Mucosa of rectum (tissue), 2 donors: ENCODE measurements at regions not wholly inside any gene's neighbourhood (a gene's known extent, or its start where the extent isn't known, plus 50 kb on each side); places are given as distances from the start of the nearest gene placed in this dataset.

ENCODE experiments used
- H3K27ac ChIP-seq, 2 donors: one replicate each; pipeline ENCODE4 v1.7.0; 2013; ENCODE audit warnings: inconsistent platforms in 2 of 2, low read depth in 2 of 2, low read length in 2 of 2
- H3K27me3 ChIP-seq, 2 donors: one replicate each; pipeline ENCODE4 v1.7.0; 2013; ENCODE audit warnings: low read length in 2 of 2; ENCODE audit not compliant: control insufficient read depth in 2 of 2, insufficient read depth in 2 of 2
- H3K36me3 ChIP-seq, 2 donors: one replicate each; pipeline ENCODE4 v1.7.0; 2013; ENCODE audit warnings: low read length in 2 of 2; ENCODE audit not compliant: control insufficient read depth in 2 of 2, insufficient read depth in 2 of 2
- H3K4me1 ChIP-seq, 2 donors: one replicate each; pipeline ENCODE4 v1.7.0; 2013; ENCODE audit warnings: low read length in 2 of 2, mild to moderate bottlenecking in 1 of 2; ENCODE audit not compliant: control insufficient read depth in 2 of 2, insufficient read depth in 2 of 2
- H3K4me3 ChIP-seq, 2 donors: one replicate each; pipeline ENCODE4 v1.7.0; 2013; ENCODE audit warnings: low read length in 2 of 2
- H3K9ac ChIP-seq, 2 donors: one replicate each; pipeline ENCODE4 v1.7.0; 2013; ENCODE audit warnings: low read length in 2 of 2, low read depth in 1 of 2, mild to moderate bottlenecking in 1 of 2
- H3K9me3 ChIP-seq, 2 donors: one replicate each; pipeline ENCODE4 v1.7.0; 2013; ENCODE audit warnings: low read length in 2 of 2; ENCODE audit not compliant: control insufficient read depth in 2 of 2
- donor health status: healthy.
- donor health status: Normal muscosa, but diverticular disease.

DNA sequence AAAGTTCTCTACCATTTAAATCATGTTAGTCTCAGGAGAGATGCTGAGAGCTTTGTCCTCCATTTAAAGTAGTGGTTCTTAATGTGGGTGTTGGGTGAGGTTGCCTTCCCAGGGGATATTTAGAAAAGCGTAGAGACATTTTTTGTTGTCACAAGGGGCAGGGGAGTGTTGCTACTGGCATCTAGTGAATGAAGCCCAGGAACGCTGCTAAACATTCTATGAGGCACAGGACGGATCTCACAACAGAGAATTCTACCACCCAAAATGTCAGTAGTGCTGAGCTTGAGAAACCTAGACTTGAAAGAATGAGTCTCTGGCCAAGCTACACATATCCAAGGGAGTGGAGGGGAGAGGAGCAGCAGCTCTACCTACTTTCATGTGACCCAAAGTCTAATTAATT is 60.7 kb upstream of the CTNNB1 start:
- Histone ChIP-seq H3K4me3 (no peak overlapping the region), H3K9ac (no peak overlapping the region), H3K27me3 (no peaks in the 10 kb centered on the region), H3K36me3 (no peaks in the 10 kb centered on the region), H3K27ac (no peak overlapping the region), H3K4me1 (no peaks in the 10 kb centered on the region), H3K9me3 (no peaks in the 10 kb centered on the region)

DNA sequence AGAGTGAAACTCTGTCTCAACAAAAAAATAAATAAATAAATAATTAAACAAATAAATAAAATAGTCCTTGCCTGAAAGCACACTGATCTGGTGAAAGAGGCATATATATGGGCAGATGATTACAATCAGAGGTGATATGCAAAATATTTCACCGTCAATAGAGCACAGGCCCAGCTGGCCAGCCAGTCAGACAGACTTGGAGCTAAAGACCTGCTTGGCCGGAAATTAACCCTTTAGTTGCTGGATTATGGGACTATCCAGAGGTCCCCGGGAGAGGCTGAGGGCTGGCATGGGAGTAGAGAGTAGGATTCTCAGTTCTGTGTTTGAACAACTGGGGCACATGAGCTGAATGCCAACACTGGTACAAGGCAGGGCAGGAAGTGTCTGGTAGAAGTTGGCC is 59.1 kb upstream of the CTNNB1 start:
- no peaks in the 10 kb centered on the region for H3K4me1 ChIP-seq
- H3K27me3 ChIP-seq: no peaks in the 10 kb centered on the region
- no peak overlapping the region for H3K27ac ChIP-seq
- H3K4me3 ChIP-seq: no peak overlapping the region
- H3K9ac ChIP-seq: no peak overlapping the region
- no peaks in the 10 kb centered on the region for H3K9me3 ChIP-seq
- H3K36me3 ChIP-seq: no peaks in the 10 kb centered on the region

DNA sequence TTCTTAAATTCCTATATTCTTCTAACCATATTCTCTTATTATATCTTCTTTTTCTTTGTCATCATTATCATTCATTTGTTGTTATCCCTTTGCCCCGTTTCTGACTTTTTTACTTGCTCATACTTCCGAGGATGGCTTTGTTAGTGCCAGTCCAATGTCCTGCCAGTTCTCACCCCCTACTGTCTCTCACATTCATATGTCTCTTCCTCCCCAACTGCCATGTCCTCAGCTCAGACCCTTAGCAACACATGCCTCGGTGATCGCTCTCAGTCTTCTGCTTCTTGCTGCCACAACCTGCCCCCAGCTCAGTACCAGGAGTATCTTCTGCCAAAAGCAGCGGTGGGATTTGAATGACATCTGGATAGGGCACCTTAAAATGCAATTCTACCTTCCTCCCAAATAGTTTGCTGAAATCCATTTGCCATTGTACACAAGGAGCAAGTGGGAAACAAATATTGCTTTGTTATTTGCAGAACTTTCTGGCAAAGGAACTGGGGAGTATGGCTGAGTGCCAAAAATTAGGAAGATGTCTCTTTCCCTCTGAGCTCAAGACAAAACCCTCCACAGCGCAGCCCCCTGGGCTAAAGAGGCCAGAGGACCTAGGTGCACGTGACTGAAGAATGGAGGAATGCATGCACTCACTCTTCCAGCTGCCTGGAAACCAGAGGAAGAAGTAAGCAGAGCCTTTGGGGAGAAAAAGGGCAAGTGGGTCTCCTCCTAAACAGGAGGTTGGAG is 57.7 kb upstream of the CTNNB1 start:
- H3K4me3 ChIP-seq: no peak overlapping the region
- no peak overlapping the region for H3K9ac ChIP-seq
- no peaks in the 10 kb centered on the region for H3K27me3 ChIP-seq
- H3K36me3 ChIP-seq: no peaks in the 10 kb centered on the region
- no peaks in the 10 kb centered on the region for H3K9me3 ChIP-seq
- H3K4me1 ChIP-seq: no peaks in the 10 kb centered on the region
- H3K27ac ChIP-seq: no peak overlapping the region

DNA sequence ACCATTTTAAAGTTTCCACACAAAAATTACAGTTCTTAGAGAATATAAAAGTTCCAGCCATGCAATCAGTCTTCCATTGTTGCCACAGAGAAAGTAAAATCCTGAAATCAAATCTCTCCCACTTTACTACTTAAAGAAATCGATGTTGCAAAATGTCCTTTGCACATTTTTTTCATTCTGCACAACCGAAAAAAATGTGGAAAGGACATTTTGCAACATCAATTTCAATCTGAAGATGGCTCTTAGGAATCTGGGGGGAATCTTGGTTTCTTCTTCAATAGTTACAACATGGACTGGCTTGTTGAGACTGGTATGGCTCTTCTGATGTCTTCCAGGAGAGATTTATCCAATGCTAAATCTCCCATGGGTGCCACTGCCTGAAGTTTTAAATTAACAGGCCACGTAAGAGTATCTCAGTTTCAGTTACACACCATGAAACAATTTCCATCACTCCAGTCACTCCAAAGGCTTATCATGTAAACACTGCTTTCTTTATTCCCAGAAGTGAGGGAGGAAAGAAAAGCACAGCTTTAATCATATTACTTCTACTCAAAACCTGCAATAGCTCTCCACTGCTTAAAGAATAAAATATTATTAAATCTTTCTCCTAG is 55.8 kb upstream of the CTNNB1 start:
- Histone ChIP-seq H3K9me3 (no peaks in the 10 kb centered on the region), H3K9ac (no peak overlapping the region)

DNA sequence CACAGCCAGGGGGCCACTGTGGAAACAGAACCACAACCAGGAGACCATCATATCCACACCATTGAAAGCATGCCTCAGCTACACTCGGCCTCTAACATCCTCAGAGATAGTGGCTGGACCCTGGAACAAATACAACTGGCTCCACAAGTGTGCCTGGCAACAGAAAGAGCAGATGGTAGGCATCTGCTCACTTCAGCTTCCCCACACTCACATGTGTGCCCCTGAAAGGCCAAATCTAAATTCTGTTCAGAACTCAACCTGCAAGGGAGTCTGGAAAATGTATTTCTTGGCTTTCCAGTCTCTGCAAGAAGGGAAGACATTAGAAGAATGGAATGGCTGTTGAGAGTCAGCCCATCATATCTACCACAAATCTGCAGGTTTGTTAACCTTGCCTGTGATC is 54.7 kb upstream of the CTNNB1 start:
- Histone ChIP-seq H3K27me3 (no peaks in the 10 kb centered on the region), H3K4me3 (no peak overlapping the region), H3K4me1 (no peaks in the 10 kb centered on the region), H3K9me3 (no peaks in the 10 kb centered on the region), H3K36me3 (no peaks in the 10 kb centered on the region), H3K27ac (no peak overlapping the region), H3K9ac (no peak overlapping the region)

More for the DNA sequence above, 55.8 kb upstream of the CTNNB1 start:
- H3K4me1 ChIP-seq: no peaks in the 10 kb centered on the region
- no peak overlapping the region for H3K27ac ChIP-seq
- no peaks in the 10 kb centered on the region for H3K27me3 ChIP-seq
- H3K36me3 ChIP-seq: no peaks in the 10 kb centered on the region
- no peak overlapping the region for H3K4me3 ChIP-seq

DNA sequence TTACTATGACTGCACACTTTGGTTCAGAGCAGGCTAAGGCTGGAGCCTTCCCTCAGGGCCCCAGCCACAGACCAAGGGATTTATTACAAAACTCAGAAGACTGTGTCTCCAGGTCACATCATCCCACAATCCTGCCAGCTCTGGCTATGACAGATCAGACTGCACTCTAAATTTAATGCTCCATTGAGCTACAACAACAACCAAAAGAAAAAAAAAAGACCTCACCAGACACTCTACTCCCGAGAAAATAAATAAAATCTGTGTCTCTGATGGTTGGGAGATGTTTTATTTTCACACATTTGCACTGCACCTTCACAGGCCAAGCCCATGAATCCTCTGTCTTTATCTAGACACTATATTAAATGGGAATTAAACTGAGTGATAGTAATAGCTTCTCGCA is 50.8 kb upstream of the CTNNB1 start:
- H3K36me3 ChIP-seq: no peaks in the 10 kb centered on the region
- no peaks in the 10 kb centered on the region for H3K27me3 ChIP-seq
- H3K4me3 ChIP-seq: no peak overlapping the region
- H3K27ac ChIP-seq: no peak overlapping the region
- no peaks in the 10 kb centered on the region for H3K9me3 ChIP-seq
- H3K9ac ChIP-seq: no peak overlapping the region
- H3K4me1 ChIP-seq: no peaks in the 10 kb centered on the region

DNA sequence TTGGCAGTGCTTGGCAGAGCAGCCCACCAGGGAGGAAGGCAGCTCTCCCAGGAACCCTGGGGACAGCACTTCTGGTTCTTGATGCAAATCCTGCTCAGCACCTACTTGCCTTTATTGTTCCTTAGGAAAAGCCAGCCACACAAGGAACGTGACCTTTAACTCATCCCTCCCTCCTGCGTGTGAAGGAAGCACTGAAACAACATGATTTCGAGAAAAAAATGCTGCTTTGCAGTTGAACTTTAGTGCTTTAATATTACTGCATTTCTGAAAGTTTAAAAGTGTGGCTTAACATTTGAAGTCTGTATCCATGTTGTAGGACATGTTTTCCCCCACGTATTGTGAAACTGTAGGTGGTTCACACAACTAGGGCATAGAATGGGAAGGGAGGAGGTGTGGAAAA is 50.4 kb upstream of the CTNNB1 start:
- H3K9ac ChIP-seq: no peak overlapping the region
- H3K36me3 ChIP-seq: no peaks in the 10 kb centered on the region
- no peak overlapping the region for H3K4me3 ChIP-seq
- no peaks in the 10 kb centered on the region for H3K4me1 ChIP-seq
- H3K27me3 ChIP-seq: no peaks in the 10 kb centered on the region
- no peak overlapping the region for H3K27ac ChIP-seq
- H3K9me3 ChIP-seq: no peaks in the 10 kb centered on the region
